ENCODE measurements at regions not wholly inside any gene's neighbourhood (a gene's known extent, or its start where the extent isn't known, plus 50 kb on each side); places are given as distances from the start of the nearest gene placed in this dataset.

- no peak for DNase-seq
Measured at GRCh38 chr6:133583907-133584427, 304.9 kb upstream of the TCF21 start.

DNA sequence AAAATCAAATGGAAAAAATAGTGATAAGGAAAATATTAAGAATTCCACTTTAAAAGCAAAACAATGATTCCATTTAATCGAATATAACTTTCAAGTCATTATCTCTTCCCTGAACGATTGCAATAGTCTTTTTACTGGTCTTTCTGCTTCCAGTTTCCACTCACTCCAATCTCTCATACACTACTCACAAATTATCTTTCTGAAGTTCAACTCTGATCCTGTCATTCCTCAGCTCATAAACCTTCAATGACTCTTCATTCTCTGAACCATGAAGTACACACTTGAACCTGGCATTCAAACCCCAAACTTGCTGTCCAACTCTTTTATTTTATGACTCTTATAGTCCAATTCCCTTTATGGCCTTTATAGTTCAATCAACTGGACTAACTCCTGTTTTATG is 304.1 kb upstream of the TCF21 start:
- no peak for DNase-seq

DNA sequence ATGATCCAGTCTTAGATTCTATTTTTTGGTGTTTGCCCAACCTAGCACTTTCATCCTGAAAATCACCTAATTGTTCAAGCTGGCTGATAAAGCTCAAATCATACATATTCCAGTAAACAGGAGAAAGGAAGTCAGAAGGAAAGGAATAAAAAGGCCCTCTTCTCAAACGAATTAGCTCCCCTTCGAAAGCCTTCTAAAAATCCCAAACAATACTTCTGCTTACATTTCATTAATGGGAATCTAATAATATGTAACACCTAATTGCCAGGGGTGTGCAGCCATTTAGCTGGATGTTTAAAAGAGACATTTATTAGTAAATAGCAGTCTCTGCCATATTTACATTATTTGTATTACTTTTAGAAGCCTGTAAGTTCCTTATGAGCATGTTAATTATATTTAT is 302.9 kb upstream of the TCF21 start:
- no peak for DNase-seq

GRCh38 chr6:133587546-133588160 is 301.3 kb upstream of the TCF21 start:
- no peak for DNase-seq

DNA sequence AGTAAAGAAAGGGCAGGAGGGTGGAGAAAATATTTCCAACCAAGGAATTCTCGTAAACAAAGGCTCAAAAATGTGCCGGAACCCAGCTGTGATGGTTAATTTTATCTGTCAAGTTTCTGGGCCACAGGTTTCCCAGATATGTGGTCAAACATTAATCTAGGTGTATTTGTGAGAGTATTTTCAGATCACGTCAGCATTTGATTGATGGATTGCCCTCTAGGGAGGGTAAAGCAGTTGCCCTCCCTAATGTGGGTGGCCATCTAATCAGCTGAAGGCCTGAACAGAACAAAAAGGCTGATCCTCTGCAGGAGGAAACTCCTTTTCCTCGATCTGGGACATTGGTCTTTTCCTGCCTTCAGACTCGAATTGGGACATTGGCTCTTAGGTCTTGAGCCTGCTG is 298.7 kb upstream of the TCF21 start:
- no peak for DNase-seq

- DNase-seq = no peak
Measured at GRCh38 chr6:133590814-133591213, 298.1 kb upstream of the TCF21 start.

DNA sequence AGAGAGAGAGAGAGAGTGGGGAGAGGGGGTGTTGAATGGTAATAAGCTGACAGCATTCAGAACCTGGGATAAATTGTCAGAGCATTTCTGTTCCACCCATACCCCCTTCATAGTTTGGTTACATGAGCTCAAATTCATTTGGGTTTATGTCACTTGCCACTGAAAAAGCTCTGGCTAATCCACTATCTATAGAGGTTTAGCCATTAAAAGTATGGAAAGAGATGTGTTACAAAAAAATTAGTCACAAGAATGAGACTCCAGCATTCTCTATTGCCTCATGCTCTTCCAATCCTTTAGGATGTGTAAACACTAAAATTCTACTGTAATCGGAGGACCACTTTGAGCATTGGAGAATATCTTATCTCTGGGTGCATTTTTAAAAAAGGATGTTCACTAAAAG is 297.6 kb upstream of the TCF21 start:
- DNase-seq = no peak

- DNase-seq = no peak
Measured at GRCh38 chr6:133594652-133595110, 294.2 kb upstream of the TCF21 start.

DNA sequence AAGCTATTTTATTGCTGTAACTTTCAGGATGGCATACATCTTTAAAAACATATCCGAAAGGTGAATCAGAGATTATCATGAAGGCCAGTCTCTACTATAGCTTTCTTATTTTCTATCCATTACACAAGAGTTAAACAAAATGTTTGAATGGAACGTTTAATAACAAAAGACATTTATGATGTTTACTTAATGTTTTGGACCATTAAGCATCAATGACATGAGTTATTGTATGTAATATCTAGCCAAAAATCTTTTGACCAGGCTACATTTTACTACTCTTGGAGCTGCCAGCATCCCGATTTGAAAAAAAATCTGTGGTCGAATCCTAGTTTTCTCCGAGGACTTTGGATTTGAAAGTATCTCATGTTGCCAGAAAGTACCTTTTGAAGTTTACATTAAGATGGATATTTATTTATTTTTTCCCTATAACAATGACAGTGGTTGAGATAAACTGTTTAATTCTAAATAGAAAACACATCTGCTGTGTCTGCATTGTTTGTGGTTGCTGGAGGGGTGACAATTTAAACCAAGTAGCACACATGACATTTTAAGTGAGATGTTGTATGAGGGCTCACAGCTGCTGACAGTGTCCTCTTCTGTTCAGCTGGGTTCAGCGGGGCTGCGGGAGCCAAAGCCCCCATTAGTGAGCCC is 293.7 kb upstream of the TCF21 start:
- no peak for DNase-seq

GRCh38 chr6:133606852-133607251 is 282.1 kb upstream of the TCF21 start:
- no peak for DNase-seq

- DNase-seq = no peak
Measured at GRCh38 chr6:133608620-133609019, 280.3 kb upstream of the TCF21 start.

- DNase-seq = no peak
Measured at GRCh38 chr6:133609415-133610226, 279.3 kb upstream of the TCF21 start.

DNA sequence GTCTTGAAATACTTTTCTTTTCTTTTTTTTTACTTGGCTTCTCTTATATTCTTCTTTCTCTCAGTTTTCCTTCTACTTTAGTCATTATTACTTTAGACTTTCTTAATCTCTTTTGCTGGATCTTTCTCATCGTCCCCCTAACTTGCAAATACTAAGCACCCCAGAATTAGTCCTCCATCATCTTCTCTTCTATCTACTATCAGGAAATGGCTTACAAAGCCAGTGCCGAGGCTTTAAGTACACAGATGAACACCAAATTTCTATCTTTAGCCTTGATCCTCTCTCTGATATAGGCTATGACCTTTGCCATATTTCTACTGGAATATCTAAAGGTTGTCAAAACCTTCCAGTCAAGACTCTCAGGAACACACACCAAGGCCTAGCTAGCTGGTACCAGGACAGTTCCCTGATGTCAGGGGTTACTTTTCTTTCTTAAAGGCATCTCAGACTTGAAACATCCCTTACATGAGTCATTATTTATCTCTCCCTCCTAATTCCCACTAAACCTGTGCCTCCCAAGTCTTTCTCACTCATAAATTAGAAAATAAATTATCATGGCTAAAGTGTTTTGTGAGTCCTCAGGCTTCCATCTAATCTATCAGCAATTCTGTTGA is 278.6 kb upstream of the TCF21 start:
- DNase-seq = no peak

- no peak for DNase-seq
Measured at GRCh38 chr6:133610971-133611370, 277.9 kb upstream of the TCF21 start.

- DNase-seq = no peak
Measured at GRCh38 chr6:133612459-133612858, 276.5 kb upstream of the TCF21 start.

DNA sequence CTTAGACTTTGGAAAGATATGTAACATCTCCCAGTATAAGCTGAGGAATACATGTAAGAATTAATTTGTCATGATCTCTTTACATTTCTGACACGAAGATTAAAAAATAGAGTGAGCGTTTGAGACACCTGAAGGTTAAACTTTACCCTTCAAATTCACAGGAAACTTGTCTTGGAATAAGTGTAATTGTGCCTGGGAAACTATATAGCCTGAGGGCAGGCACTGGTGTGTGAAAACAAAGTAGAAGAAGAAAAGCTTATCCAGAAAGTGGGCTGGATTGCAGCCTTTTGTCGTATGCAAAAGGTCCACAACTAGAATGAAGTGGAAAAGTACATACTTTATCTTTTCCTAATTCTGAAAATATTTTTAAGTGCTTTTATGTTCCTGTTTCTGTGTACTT is 275.7 kb upstream of the TCF21 start:
- no peak for DNase-seq

DNA sequence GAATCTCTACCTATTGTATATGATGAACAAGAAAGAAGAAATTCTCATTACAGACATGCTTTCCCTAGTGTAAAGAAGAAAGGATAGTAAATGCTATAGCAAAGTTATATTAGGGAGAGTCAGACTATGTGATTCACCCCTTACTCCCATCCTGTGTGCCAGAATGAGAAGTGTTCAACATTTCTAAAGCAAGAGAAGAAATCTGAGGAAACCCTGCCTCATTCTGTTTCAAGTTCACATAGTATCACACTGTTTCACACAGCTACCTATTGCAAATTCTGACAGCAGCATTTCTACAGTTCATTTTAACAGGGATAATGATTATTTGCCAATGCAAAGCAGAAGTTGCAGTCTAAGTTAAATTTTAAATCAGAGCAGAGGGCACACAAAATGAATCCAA is 267.2 kb upstream of the TCF21 start:
- DNase-seq = no peak

DNA sequence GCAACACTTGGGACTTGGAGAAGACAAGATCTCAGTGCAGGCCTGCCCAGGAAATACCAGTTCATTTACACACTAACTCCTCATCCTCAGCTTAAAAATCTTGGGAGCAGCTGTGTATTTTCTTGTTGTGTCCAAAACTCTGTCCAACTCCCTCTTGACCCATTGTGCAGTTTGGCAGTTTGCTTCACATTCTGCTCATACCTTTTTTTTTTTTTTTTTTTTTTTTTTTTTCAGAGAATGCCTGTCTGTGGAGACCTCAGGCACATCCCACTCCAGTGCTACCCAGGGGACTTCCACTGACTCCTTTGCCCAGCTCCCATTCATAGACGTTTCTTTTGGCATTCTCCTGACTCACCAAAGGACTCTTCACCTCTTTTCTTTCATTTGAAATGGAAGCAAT is 265.8 kb upstream of the TCF21 start:
- no peak for DNase-seq

DNA sequence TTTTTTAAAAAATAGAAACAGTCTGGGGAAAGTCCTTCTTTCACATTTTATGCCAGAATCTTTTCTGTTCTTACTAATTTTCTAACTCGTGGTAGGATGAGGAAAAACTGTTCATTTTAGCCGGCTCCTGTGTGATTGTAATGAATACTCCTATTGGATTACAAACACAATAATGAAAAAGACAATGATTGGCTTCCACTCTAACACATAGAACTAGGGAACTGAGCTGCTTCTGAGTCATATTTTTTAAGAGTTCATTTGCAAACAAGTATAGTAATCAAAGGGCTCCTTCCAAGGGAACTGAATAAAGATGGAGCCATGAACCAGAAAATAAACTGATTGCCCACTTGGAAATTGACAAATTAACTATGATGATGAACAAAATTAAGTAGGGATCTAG is 265.3 kb upstream of the TCF21 start:
- no peak for DNase-seq

GRCh38 chr6:133626096-133626666 is 262.7 kb upstream of the TCF21 start:
- no peak for DNase-seq

DNA sequence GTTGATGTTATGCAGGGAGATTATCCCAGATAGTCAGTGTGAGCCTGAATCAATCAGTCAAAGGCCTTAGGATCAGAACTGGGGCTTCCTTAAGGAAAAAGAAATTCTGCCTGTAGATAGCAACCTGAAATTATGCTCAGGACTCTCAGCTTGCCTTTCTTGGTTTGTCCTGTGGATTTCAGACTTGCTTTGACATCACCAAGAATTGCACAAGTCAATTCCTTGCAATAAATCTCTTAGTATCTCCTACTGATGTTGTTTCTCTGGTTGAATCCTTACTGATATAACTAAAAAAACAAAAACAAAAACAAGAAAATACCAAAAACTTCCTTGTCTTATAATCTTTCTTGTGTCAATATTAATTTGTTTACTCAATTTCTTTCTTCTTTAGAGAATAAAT is 258.9 kb upstream of the TCF21 start:
- no peak for DNase-seq

DNA sequence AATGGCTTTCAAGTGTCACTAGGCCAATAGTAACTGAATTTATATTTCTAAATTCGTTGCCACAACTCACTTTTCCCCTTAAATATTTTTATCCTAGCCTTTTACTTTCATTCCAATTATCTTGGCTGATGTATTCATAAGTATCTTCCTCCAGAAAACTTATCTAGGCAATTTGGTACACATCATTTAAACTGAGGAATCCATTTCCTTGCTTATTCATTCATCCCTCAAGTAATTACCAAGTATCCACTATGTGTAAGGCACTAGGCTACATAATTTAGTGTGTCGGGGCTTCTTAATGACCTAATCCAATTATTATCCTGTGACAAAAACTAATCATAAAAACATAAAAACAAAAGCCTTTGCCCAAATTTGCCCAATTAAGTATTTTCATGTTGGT is 258.3 kb upstream of the TCF21 start:
- no peak for DNase-seq

- no peak for DNase-seq
Measured at GRCh38 chr6:133631421-133631820, 257.5 kb upstream of the TCF21 start.
